Gastrocnemius medialis (tissue), 4 donors: ENCODE measurements at regions not wholly inside any gene's neighbourhood (a gene's known extent, or its start where the extent isn't known, plus 50 kb on each side); places are given as distances from the start of the nearest gene placed in this dataset.

Experiments used
- ATAC-seq, 2 donors: fragments of 150-250 bp; one replicate each; pipeline ENCODE4 v1.9.1; 2016
- DNase-seq, 2 donors: peaks; one replicate each; pipeline ENCODE4 v3.0.0-alpha.2; 2019
- H3K27ac ChIP-seq, 4 donors: fragments of 200-600 bp; sonication (generic); 1 replicate in 1 of 4; 2 replicates in 3 of 4; pipeline ENCODE4 v1.5.1; 2016 to 2018; ENCODE audit warnings: mild to moderate bottlenecking in 2 of 4, moderate library complexity in 1 of 4
- H3K27me3 ChIP-seq, 3 donors: fragments of 200-600 bp; sonication (generic) in 2 of 3; 1 replicate in 1 of 3; 2 replicates in 2 of 3; pipeline versions ENCODE4 v1.5.1 to v1.6.0; 2016 to 2019; ENCODE audit warnings: mild to moderate bottlenecking in 1 of 3, moderate library complexity in 1 of 3
- H3K36me3 ChIP-seq, 2 donors: fragments of 200-600 bp; sonication (generic) in 1 of 2; one replicate each; pipeline ENCODE4 v1.5.1; 2017 to 2018
- H3K4me1 ChIP-seq, 2 donors: fragments of 200-600 bp; sonication (generic) in 1 of 2; one replicate each; pipeline ENCODE4 v1.5.1; 2016 to 2017; ENCODE audit warnings: mild to moderate bottlenecking in 2 of 2
- H3K4me3 ChIP-seq, 4 donors: fragments of 200-600 bp; sonication (generic) in 3 of 4; 1 replicate in 1 of 4; 2 replicates in 3 of 4; pipeline ENCODE4 v1.5.1; 2016 to 2019; ENCODE audit warnings: mild to moderate bottlenecking in 2 of 4
- H3K9me3 ChIP-seq, 3 donors: fragments of 200-600 bp; sonication (generic) in 2 of 3; 1 replicate in 1 of 3; 2 replicates in 2 of 3; pipeline ENCODE4 v1.5.1; 2016 to 2019
- CTCF ChIP-seq, 5 experiments: fragments of 450-650 bp in 3 of 5; fragments of 200-600 bp in 2 of 5; sonication (generic) in 2 of 5; IDR thresholded peaks in 4 of 5; conservative IDR thresholded peaks in 1 of 5; 1 replicate in 4 of 5; 2 replicates in 1 of 5; pipeline ENCODE4 v1.5.1; 2016 to 2019; ENCODE audit warnings: antibody characterized with exemption in 5 of 5, mild to moderate bottlenecking in 3 of 5, moderate library complexity in 3 of 5
- POLR2A ChIP-seq, 2 donors: fragments of 450-650 bp; IDR thresholded peaks; one replicate each; pipeline ENCODE4 v1.6.1; 2017; ENCODE audit warnings: antibody characterized with exemption in 2 of 2, mild to moderate bottlenecking in 2 of 2, moderate library complexity in 2 of 2
- in situ Hi-C, 4 donors: fragments of 200-750 bp; cut with MboI; loops; one replicate each; pipeline versions ENCODE4 v1.15.0 to v1.8.0; 2017; ENCODE audit warnings: low sequenced_read_pairs in 4 of 4
- intact Hi-C: fragments of 100-400 bp; cut with DNase I; formaldehyde crosslinking; loops from one replicate; pipeline ENCODE4 v1.15.1; 2023; ENCODE audit warnings: low total_unique reads

GRCh38 chr7:53947732-53948131 lies 594.4 kb upstream of the VSTM2A start:
- no peaks in the 10 kb centered on the region for H3K4me1 ChIP-seq
- no peak overlapping the region for H3K4me3 ChIP-seq
- TF ChIP-seq POLR2A (IDR thresholded peaks at IDR 0.05) (no peak), CTCF (IDR thresholded peaks at IDR 0.05 in 4 of 5, conservative IDR thresholded peaks at IDR 0.05 in 1 of 5) (no peak)
- ATAC-seq: no peak
- DNase-seq: no peak
- in situ Hi-C loops (no loop called here), intact Hi-C loops (no loop called here)
- no peaks in the 10 kb centered on the region for H3K27me3 ChIP-seq
- H3K27ac ChIP-seq: no peak overlapping the region
- no peaks in the 10 kb centered on the region for H3K9me3 ChIP-seq
- no peaks in the 10 kb centered on the region for H3K36me3 ChIP-seq

- Histone ChIP-seq H3K27ac (no peak overlapping the region), H3K9me3 (no peaks in the 10 kb centered on the region), H3K36me3 (no peaks in the 10 kb centered on the region), H3K4me1 (no peaks in the 10 kb centered on the region), H3K27me3 (no peaks in the 10 kb centered on the region), H3K4me3 (no peak overlapping the region)
- no peak for ATAC-seq
- no peak for DNase-seq
- no peak for TF ChIP-seq POLR2A (IDR thresholded peaks at IDR 0.05)
- no peak for TF ChIP-seq CTCF (IDR thresholded peaks at IDR 0.05 in 4 of 5, conservative IDR thresholded peaks at IDR 0.05 in 1 of 5)
- intact Hi-C loops (no loop called here), in situ Hi-C loops (no loop called here)
Measured at GRCh38 chr7:53965716-53966115, 576.5 kb upstream of the VSTM2A start.

GRCh38 chr7:53983480-53983879 lies 558.7 kb upstream of the VSTM2A start:
- DNase-seq (no peak), ATAC-seq (no peak)
- intact Hi-C loops (no loop called here), in situ Hi-C loops (no loop called here)
- no peaks in the 10 kb centered on the region for H3K4me1 ChIP-seq
- H3K27me3 ChIP-seq: no peaks in the 10 kb centered on the region
- no peaks in the 10 kb centered on the region for H3K9me3 ChIP-seq
- no peak for TF ChIP-seq POLR2A (IDR thresholded peaks at IDR 0.05)
- no peak for TF ChIP-seq CTCF (IDR thresholded peaks at IDR 0.05 in 4 of 5, conservative IDR thresholded peaks at IDR 0.05 in 1 of 5)
- no peaks in the 10 kb centered on the region for H3K36me3 ChIP-seq
- H3K27ac ChIP-seq: no peak overlapping the region
- H3K4me3 ChIP-seq: no peak overlapping the region

- intact Hi-C loops (no loop called here), in situ Hi-C loops (no loop called here)
- Histone ChIP-seq H3K27ac (no peak overlapping the region), H3K9me3 (no peaks in the 10 kb centered on the region), H3K4me1 (no peaks in the 10 kb centered on the region), H3K27me3 (no peaks in the 10 kb centered on the region), H3K4me3 (no peak overlapping the region), H3K36me3 (no peaks in the 10 kb centered on the region)
- DNase-seq: no peak
- ATAC-seq: no peak
- no peak for TF ChIP-seq CTCF (IDR thresholded peaks at IDR 0.05 in 4 of 5, conservative IDR thresholded peaks at IDR 0.05 in 1 of 5)
- no peak for TF ChIP-seq POLR2A (IDR thresholded peaks at IDR 0.05)
Measured at GRCh38 chr7:53984776-53985175, 557.4 kb upstream of the VSTM2A start.

GRCh38 chr7:53988376-53988775 lies 553.8 kb upstream of the VSTM2A start:
- TF ChIP-seq POLR2A (IDR thresholded peaks at IDR 0.05): no peak
- no peak for TF ChIP-seq CTCF (IDR thresholded peaks at IDR 0.05 in 4 of 5, conservative IDR thresholded peaks at IDR 0.05 in 1 of 5)
- Histone ChIP-seq H3K36me3 (no peaks in the 10 kb centered on the region), H3K4me1 (no peaks in the 10 kb centered on the region), H3K4me3 (no peak overlapping the region), H3K9me3 (no peaks in the 10 kb centered on the region), H3K27ac (no peak overlapping the region), H3K27me3 (no peaks in the 10 kb centered on the region)
- in situ Hi-C loops: no loop called here
- intact Hi-C loops: no loop called here
- no peak for ATAC-seq
- DNase-seq: no peak
